Left renal pelvis (tissue), 4 donors: ENCODE measurements at regions not wholly inside any gene's neighbourhood (a gene's known extent, or its start where the extent isn't known, plus 50 kb on each side); places are given as distances from the start of the nearest gene placed in this dataset.

Source experiments
- DNase-seq, 4 donors: peaks; one replicate each; pipeline ENCODE4 v3.0.0-alpha.2; 2013; ENCODE audit warnings: low read depth in 4 of 4, low spot score in 3 of 4

GRCh38 chr2:7824211-7824610 is 857.6 kb upstream of the ID2 start:
- no peak for DNase-seq

- no peak for DNase-seq
Observed at GRCh38 chr2:7825591-7826312, 856.1 kb upstream of the ID2 start.

GRCh38 chr2:7826656-7827055 is 855.2 kb upstream of the ID2 start:
- DNase-seq = no peak

GRCh38 chr2:7829241-7829640 is 852.6 kb upstream of the ID2 start:
- DNase-seq = no peak

GRCh38 chr2:7830616-7831015 is 851.2 kb upstream of the ID2 start:
- DNase-seq = no peak

GRCh38 chr2:7835151-7835550 is 846.7 kb upstream of the ID2 start:
- no peak for DNase-seq

- DNase-seq = peak in 2 of 4 donors; percentile 16 to 22
Observed at GRCh38 chr2:7835693-7836680, 845.9 kb upstream of the ID2 start.

- DNase-seq = no peak
Observed at GRCh38 chr2:7837237-7837760, 844.6 kb upstream of the ID2 start.

- no peak for DNase-seq
Observed at GRCh38 chr2:7838669-7839068, 843.2 kb upstream of the ID2 start.

- no peak for DNase-seq
Observed at GRCh38 chr2:7840651-7841380, 841.0 kb upstream of the ID2 start.

GRCh38 chr2:7841751-7842150 is 840.1 kb upstream of the ID2 start:
- DNase-seq = no peak

GRCh38 chr2:7844414-7844965 is 837.4 kb upstream of the ID2 start:
- DNase-seq = no peak

- DNase-seq = no peak
Observed at GRCh38 chr2:7845332-7845731, 836.5 kb upstream of the ID2 start.

- no peak for DNase-seq
Observed at GRCh38 chr2:7846607-7847006, 835.2 kb upstream of the ID2 start.

GRCh38 chr2:7847321-7847720 is 834.5 kb upstream of the ID2 start:
- no peak for DNase-seq

- DNase-seq = no peak
Observed at GRCh38 chr2:7849027-7849426, 832.8 kb upstream of the ID2 start.

- no peak for DNase-seq
Observed at GRCh38 chr2:7849531-7849930, 832.3 kb upstream of the ID2 start.

- no peak for DNase-seq
Observed at GRCh38 chr2:7852546-7852945, 829.3 kb upstream of the ID2 start.

GRCh38 chr2:7857904-7858303 is 824.0 kb upstream of the ID2 start:
- no peak for DNase-seq

GRCh38 chr2:7858624-7859023 is 823.2 kb upstream of the ID2 start:
- DNase-seq = no peak

- no peak for DNase-seq
Observed at GRCh38 chr2:7860693-7861092, 821.2 kb upstream of the ID2 start.
